Endothelial cell of umbilical vein (primary cell): ENCODE measurements at regions not wholly inside any gene's neighbourhood (a gene's known extent, or its start where the extent isn't known, plus 50 kb on each side); places are given as distances from the start of the nearest gene placed in this dataset.

Source experiments
- BruUV-seq: library from RNA; stranded (reverse); fragments of 400-500 nt; replicated peaks from 2 replicates; lab custom pipeline; 2021; lab: Mats Ljungman, UMichigan
- CTCF ChIA-PET: fragments of 300-600, 350-600 bp; sonication (Branson Sonifier 250); formaldehyde crosslinking; loops from one replicate; lab custom pipeline; 2021; ENCODE audit warnings: antibody characterized with exemption, inconsistent platforms; lab: Charles Lee
- POLR2A ChIA-PET: fragments of 300-600, 350-600 bp; sonication (Branson Sonifier 250); formaldehyde crosslinking; loops from one replicate; lab custom pipeline; 2021; ENCODE audit warnings: antibody characterized with exemption, inconsistent platforms; lab: Charles Lee
- DNase-seq: peaks from one replicate; pipeline ENCODE4 v3.0.0-alpha.2; 2011; ENCODE audit warnings: low read depth, low spot score
- FAIRE-seq: peaks from 2 replicates; lab custom pipeline; 2011; peaks lifted over from hg19 to GRCh38; lab: Jason Lieb, UNC
- H2AFZ ChIP-seq: 2 replicates; pipeline ENCODE4 v1.6.0; 2012; ENCODE audit warnings: low read depth, low read length, control low read depth, inconsistent platforms
- H3K27ac ChIP-seq: 2 replicates; pipeline ENCODE4 v1.5.1; 2011; ENCODE audit warnings: low read depth, mild to moderate bottlenecking, control low read depth, low read length, moderate library complexity; ENCODE audit not compliant: insufficient read depth
- H3K27me3 ChIP-seq, 2 experiments: 2 replicates each; pipeline versions ENCODE4 v1.6.0 to v1.6.1; 2011; ENCODE audit warnings: low read length in 2 of 2, mixed read lengths in 1 of 2; ENCODE audit not compliant: control insufficient read depth in 2 of 2, insufficient read depth in 2 of 2
- H3K36me3 ChIP-seq, 2 experiments: 2 replicates in 1 of 2; 3 replicates in 1 of 2; pipeline ENCODE4 v1.5.1; 2011; ENCODE audit warnings: low read length in 2 of 2, mild to moderate bottlenecking in 1 of 2, moderate library complexity in 1 of 2; ENCODE audit not compliant: control insufficient read depth in 2 of 2, insufficient read depth in 2 of 2; ENCODE audit errors: extremely low read depth in 1 of 2
- H3K4me1 ChIP-seq: 3 replicates; pipeline ENCODE4 v1.5.1; 2011; ENCODE audit warnings: mild to moderate bottlenecking, low read length; ENCODE audit not compliant: control insufficient read depth, insufficient read depth; ENCODE audit errors: extremely low read depth
- H3K4me2 ChIP-seq: 2 replicates; pipeline ENCODE4 v1.6.1; 2011; ENCODE audit warnings: low read length, control low read depth, mixed read lengths; ENCODE audit not compliant: insufficient read depth
- H3K4me3 ChIP-seq, 3 experiments: fragments of 200-600 bp in 1 of 3; sonication (generic), shearing (Covaris generic) in 1 of 3; replicated peaks in 1 of 3; 2 replicates each; pipeline ENCODE4 v1.5.1; 2011 to 2016; ENCODE audit warnings: control low read depth in 3 of 3, low read length in 3 of 3, mild to moderate bottlenecking in 2 of 3, inconsistent platforms in 1 of 3, low read depth in 1 of 3, moderate library complexity in 1 of 3; ENCODE audit not compliant: insufficient read depth in 1 of 3
- H3K79me2 ChIP-seq: 2 replicates; pipeline ENCODE4 v1.6.0; 2012; ENCODE audit warnings: low read length, inconsistent platforms; ENCODE audit not compliant: control insufficient read depth, insufficient read depth
- H3K9ac ChIP-seq: replicated peaks from 2 replicates; pipeline ENCODE3; 2011; ENCODE audit warnings: low read length, control low read depth; ENCODE audit not compliant: insufficient read depth; ENCODE audit errors: extremely low read depth
- H3K9me1 ChIP-seq: replicated peaks from 3 replicates; pipeline ENCODE4 v1.6.0; 2011; ENCODE audit warnings: mild to moderate bottlenecking, low read length; ENCODE audit not compliant: control insufficient read depth, insufficient read depth; ENCODE audit errors: extremely low read depth
- H3K9me3 ChIP-seq: replicated peaks from 2 replicates; pipeline ENCODE4 v1.5.1; 2012; ENCODE audit warnings: low read length, inconsistent platforms; ENCODE audit not compliant: control insufficient read depth, insufficient read depth
- H4K20me1 ChIP-seq: replicated peaks from 2 replicates; pipeline ENCODE3; 2011; ENCODE audit warnings: mild to moderate bottlenecking, low read length; ENCODE audit not compliant: control insufficient read depth, insufficient read depth; ENCODE audit errors: extremely low read depth
- CTCF ChIP-seq, 2 donors: IDR thresholded peaks; 1 replicate in 1 of 2; 2 replicates in 1 of 2; pipeline ENCODE4 v1.5.1; 2011; ENCODE audit warnings: low read length in 2 of 2, mild to moderate bottlenecking in 2 of 2, moderate library complexity in 2 of 2, control low read depth in 1 of 2, inconsistent platforms in 1 of 2, low read depth in 1 of 2; ENCODE audit not compliant: insufficient read depth in 1 of 2; ENCODE audit errors: extremely low read depth in 1 of 2
- EZH2 ChIP-seq: IDR thresholded peaks from 2 replicates; pipeline ENCODE4 v1.6.1; 2012; ENCODE audit warnings: borderline replicate concordance, low read depth, mild to moderate bottlenecking, moderate library complexity, low read length, inconsistent platforms; ENCODE audit not compliant: severe bottlenecking
- FOS ChIP-seq: IDR thresholded peaks from 2 replicates; pipeline ENCODE4 v1.6.1; 2011; ENCODE audit warnings: mild to moderate bottlenecking, low read length, moderate library complexity, borderline replicate concordance; ENCODE audit not compliant: insufficient read depth
- GATA2 ChIP-seq: IDR thresholded peaks from 2 replicates; pipeline ENCODE4 v1.7.0; 2011; ENCODE audit warnings: low read depth, mild to moderate bottlenecking, moderate library complexity, mixed read lengths, low read length; ENCODE audit not compliant: insufficient read length, insufficient read depth
- JUN ChIP-seq: IDR thresholded peaks from 2 replicates; pipeline ENCODE4 v1.6.1; 2011; ENCODE audit warnings: borderline replicate concordance, low read depth; ENCODE audit not compliant: insufficient read length, insufficient read depth
- MAX ChIP-seq: IDR thresholded peaks from 2 replicates; pipeline ENCODE4 v1.6.1; 2011; ENCODE audit not compliant: insufficient read depth, insufficient read length
- MYC ChIP-seq: IDR thresholded peaks from one replicate; pipeline ENCODE4 v1.6.1; 2011; ENCODE audit warnings: mild to moderate bottlenecking, low read depth, low read length
- POLR2A ChIP-seq: IDR thresholded peaks from 2 replicates; pipeline ENCODE4 v1.6.1; 2012; ENCODE audit warnings: low read depth, mild to moderate bottlenecking, control low read depth, low read length
- POLR2AphosphoS5 ChIP-seq: IDR thresholded peaks from 2 replicates; pipeline ENCODE4 v1.6.1; 2012; ENCODE audit warnings: low read depth, mild to moderate bottlenecking, control low read depth, low read length, moderate library complexity; ENCODE audit not compliant: insufficient read depth
- dilution Hi-C: fragments of 300-500 bp; cut with MboI; formaldehyde crosslinking; loops from one replicate; pipeline ENCODE4 v1.15.0; 2019; ENCODE audit warnings: low sequenced_read_pairs; ENCODE audit not compliant: extremely low pct_ligation_motif_present
- intact Hi-C: fragments of 100-400 bp; cut with micrococcal nuclease; formaldehyde crosslinking; loops from one replicate; pipeline ENCODE4 v1.10.0; 2022

GRCh38 chr2:2851316-2851715, 520.2 kb upstream of the MYT1L start:
- dilution Hi-C loops = no loop called here
- no peaks in the 10 kb centered on the region for H3K9me3 ChIP-seq
- ChIA-PET CTCF (no interaction called here), POLR2A (no interaction called here)
- no peak overlapping the region for H3K27ac ChIP-seq
- H3K4me2 ChIP-seq = no peak overlapping the region
- DNase-seq (no peak), FAIRE-seq (no peak)
- no peak overlapping the region for H2AFZ ChIP-seq
- H3K27me3 ChIP-seq = no peaks in the 10 kb centered on the region
- no peak overlapping the region for H3K9ac ChIP-seq
- BruUV-seq = no TSS peak
- no peaks in the 10 kb centered on the region for H3K36me3 ChIP-seq
- H4K20me1 ChIP-seq = no peaks in the 10 kb centered on the region
- no peaks in the 10 kb centered on the region for H3K9me1 ChIP-seq
- intact Hi-C loops = no loop called here
- H3K4me3 ChIP-seq = no peak overlapping the region
- no peaks in the 10 kb centered on the region for H3K4me1 ChIP-seq
- TF ChIP-seq GATA2 = no peak
- no peak for TF ChIP-seq FOS
- TF ChIP-seq JUN = no peak
- no peak for TF ChIP-seq POLR2AphosphoS5
- no peak for TF ChIP-seq MAX
- no peak for TF ChIP-seq CTCF (IDR thresholded peaks at IDR 0.05; ENCODE audit: extremely low read depth in 1 of 2, insufficient read depth in 1 of 2, low read depth in 1 of 2, low read length in 2 of 2)
- no peak for TF ChIP-seq MYC
- TF ChIP-seq EZH2 = no peak
- TF ChIP-seq POLR2A = no peak
- H3K79me2 ChIP-seq = no peaks in the 10 kb centered on the region
